ENCODE measurements at regions not wholly inside any gene's neighbourhood (a gene's known extent, or its start where the extent isn't known, plus 50 kb on each side); places are given as distances from the start of the nearest gene placed in this dataset.

DNA sequence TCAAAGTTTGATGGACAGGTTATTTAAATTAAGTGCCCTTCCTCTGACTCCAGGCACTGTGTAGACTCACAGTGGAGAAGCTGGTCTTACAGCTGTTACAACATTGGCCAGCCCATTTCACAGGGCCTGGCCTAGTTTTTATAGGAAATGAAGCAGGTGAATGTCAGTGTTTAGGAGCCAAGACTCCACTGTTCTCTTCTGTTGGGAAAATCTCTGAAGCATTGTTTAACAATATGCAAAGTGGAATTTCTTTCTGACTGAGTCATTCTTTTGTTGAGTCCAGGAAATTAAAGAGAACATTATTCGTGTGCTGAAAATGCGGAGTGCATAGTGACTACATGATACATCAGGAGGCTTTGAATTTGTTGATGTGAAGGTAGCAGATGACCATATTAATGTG, 64.7 kb downstream of the ARRDC4 start:
- DNase-seq (ENCODE audit: low read depth) = peak; percentile 95

DNA sequence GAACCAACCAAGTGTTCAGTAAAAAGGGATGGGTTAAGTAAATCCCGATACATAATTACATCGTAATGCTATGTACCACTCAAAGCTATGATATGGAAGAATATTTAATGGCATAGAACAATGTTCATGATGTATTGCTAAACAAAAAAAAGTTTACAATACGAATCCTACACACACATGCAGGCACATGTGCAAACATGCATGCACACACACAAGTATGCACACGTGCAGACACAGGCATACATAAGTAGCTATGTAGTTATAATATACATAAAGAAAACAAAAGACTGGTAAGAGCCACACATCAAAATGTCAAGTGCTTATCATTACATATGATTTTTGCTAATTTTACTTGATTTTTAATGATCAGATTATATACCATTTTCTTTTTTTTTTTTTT, 74.2 kb downstream of the ARRDC4 start:
- DNase-seq (ENCODE audit: low read depth) = no peak

DNA sequence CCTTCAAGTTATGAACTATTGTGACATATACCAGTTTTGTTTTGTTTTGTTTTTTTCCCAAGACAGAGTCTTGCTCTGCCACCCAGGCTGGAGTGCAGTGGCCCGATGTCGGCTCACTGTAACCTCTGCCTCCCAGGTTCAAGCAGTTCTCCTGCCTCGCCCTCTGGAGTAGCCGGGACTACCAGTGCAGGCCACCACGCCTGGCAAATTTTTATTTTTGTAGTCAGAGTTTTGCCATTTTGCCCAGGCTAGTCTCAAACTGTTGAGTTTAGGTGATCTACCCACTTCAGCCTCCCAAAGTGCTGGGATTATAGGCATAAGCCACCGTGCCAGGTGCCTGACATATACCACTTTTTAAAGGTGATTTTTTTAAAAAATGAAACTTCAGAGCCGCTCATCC, 74.6 kb downstream of the ARRDC4 start:
- DNase-seq (ENCODE audit: low read depth) = no peak

DNA sequence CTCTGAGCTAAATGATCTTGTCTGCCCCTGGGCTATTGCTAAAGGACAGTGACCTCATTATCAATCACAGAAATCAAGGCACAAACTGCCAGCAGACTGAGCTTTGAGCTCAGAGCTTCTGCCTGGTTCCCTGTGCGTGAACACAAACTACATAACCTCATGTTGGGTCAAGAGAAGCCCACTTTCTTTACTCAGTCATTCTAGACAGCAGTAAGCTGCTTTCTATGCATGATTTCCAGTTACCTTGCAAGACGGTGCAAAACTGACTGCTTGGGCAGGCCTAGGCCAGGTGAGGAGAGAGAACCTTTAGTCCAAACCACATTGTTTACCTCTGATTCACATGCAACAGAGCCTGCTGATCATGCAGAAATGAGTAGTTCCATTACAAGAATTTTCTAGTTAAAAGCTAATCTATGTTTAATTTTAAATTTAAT, 75.1 kb downstream of the ARRDC4 start:
- peak; percentile 50 for DNase-seq (ENCODE audit: low read depth)

DNA sequence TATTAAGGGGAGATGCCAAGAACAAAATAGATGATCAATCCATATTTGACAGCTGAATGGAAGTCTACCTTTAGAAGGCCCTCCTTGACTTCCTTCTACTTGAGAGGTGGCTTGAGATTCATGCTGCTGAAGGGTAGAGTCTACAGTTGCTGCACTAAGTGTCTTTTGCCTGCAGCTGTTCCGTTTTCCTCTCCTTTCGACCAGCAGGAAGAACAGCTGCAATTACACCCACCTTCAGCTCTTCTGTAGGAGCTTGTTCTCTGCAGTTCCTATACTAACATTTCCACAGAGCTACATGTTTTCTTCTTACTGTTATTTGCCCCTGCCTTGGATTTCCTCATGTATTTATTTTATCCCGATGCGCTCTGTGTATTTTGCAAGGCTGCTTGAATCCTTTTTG, 79.1 kb downstream of the ARRDC4 start:
- DNase-seq (ENCODE audit: low read depth) = no peak

DNA sequence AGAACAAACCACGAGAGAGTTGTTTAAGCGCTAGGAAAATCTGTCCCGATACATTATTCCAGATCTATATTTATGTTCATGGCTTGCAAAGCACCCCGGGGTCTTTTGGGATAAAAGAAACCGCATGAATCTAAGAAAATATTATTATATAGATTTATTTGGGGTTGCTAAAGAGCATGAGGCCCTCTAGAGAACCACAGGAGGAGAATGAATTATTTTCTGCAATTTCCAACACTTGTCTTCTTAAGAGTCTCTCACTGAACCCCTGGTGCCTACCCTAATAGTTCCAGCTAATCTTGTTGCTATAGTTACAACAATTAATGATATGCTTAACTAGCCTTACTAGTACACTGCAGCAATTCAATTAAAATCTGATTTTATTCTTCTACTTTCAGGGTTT, 79.6 kb downstream of the ARRDC4 start:
- DNase-seq (ENCODE audit: low read depth) = no peak

DNA sequence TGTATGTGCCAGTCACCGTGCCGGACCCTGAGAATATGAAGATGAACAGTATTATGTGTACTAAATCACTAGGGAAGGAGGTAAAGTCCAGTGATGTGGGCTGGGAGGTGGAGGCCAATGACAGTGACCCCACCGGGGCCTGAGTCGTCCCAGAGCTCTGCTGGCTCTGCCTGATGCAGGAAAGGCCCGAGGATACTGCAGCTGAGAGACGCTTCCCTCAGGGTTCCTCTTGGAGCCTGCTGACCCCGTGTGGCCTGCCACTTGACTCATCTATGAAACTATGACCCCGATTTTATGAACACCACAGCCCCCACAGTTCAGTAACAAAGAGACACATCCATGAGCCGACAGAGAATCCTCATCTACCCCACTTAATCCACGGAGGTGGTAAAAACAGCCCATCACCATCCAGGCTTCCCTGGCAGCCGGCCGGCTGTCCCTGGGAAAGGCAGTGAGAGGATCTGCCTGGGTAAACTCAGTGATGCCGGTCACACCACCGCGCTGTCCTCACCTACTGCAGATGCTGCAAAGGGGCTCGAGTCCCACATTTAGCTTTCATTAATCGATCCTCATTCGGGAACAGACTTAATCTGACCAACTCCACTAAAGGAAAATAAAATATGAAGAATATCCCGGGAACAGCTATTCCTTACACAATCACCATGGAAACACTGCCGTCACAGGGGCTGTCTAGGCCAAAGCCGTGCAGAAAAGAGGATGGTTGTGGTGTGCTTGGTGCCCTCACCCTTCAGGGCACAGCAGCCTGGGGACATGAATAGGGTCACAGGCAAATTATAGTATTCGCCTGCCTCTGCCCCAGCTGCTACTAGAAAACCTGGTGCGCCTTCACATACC, 82.9 kb downstream of the ARRDC4 start:
- DNase-seq (ENCODE audit: low read depth) = no peak

DNA sequence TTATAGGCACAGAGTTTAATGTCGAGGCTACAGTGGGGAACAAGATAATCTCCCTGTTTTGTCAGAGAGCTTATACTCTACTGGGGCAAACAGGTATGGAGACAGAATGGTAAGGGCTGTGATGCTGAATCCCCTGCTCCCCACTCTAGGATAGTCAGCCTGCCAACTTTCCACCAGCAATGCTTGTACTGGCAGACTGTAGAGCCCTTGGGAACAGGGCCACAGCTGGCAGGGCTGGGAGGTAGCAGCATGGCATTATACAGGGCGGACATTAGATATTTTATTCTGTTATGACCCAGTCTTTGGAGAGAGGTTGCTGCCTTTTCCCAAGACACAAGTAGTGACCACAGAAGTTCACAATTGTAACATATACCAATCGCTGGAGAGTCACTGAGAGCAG, 91.2 kb downstream of the ARRDC4 start:
- no peak for DNase-seq (ENCODE audit: low read depth)

DNA sequence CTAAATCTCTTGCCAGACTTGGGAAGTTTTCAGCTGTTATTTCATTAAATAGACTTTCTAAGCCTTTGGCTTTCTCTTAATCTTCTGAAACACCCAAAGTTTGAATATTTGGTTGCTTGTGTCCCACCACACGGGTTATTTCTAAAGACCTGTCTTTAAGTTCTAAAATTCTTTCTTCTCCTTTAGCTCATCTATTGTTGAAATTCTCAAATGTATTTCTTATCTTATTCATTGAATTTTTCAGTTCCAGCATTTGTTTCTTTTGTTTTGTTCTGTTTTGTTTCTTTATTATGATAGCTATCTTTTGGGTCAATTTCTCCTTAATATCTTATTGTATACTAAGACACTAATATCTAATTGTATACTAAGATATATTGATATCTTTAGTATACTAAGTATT, 97.0 kb downstream of the ARRDC4 start:
- DNase-seq (ENCODE audit: low read depth) = no peak

DNA sequence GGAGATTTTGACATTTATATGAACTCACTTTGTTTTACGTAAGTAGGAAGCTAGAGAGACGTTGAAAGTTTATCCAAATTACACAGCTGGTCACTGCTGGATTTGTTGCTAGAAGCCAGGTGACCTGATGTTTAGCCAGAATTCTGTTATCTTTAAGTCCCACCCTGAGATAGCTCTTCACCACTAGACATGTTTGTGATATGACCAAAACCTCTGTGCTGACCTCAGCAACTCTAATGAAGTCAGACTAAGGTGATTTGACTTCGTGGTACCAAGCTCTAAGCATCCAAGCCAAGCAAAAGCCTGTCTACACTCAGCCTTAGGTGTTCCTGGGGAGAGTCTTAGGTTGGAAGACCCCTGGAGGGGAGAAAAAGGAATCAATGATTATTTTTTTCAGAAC, 102.4 kb downstream of the ARRDC4 start:
- DNase-seq (ENCODE audit: low read depth) = no peak

DNA sequence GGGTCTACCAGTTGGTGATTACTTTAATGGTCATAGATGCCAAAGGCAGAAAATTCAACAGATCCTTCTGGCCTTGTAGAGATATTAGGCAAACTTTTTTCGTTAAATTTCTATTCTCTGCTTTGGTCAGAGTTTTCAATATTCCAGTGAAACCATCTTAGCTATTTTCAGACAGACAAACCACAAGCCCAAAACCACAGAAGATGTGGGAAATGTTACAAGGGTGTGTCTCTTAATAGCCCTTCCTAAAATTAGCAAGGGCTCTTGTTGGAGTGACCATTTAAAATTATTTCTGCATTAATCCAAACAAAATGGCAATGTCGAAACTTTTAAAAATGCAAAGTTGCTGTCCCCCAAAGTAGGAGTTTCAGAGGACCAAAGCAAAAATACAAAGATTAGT, 102.8 kb downstream of the ARRDC4 start:
- DNase-seq (ENCODE audit: low read depth) = no peak

DNA sequence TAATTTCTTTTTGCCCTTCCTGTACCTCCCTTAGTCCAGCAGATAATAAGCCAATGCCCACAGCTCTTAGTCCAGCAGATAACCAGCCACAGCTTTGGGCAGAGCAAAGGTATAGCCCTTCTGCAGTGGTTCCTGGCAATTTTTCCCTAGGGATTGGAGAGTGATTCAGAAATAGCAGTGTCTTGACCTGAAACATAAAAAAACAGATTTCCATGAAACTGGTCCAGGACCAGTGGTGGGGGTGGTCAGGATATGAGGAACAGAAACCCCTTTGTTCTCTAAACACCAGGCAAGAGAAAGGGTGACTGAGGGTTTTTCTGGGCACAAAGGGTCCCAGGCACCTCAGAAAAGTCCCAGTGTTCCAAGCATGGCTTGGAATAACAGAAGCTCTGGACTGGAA, 103.4 kb downstream of the ARRDC4 start:
- DNase-seq (ENCODE audit: low read depth) = no peak

DNA sequence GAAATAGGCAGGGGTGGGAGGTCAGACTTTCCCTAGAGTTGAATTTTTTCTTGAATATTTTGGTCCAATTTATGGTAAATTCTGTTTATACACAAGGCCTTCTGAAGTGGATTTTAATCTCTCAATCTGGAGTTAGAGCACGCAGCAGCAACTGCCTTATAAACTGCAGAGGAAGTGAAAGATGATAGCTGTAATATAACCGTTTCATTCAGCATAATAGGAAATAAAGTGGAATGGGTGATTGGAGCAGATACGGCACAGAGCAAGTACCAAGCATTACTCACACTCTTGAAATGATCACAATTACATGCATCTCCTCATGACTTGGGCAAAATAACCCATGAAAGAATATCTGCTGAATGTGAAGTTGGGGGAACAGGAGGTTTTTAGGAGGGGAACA, 106.8 kb downstream of the ARRDC4 start:
- no peak for DNase-seq (ENCODE audit: low read depth)

DNA sequence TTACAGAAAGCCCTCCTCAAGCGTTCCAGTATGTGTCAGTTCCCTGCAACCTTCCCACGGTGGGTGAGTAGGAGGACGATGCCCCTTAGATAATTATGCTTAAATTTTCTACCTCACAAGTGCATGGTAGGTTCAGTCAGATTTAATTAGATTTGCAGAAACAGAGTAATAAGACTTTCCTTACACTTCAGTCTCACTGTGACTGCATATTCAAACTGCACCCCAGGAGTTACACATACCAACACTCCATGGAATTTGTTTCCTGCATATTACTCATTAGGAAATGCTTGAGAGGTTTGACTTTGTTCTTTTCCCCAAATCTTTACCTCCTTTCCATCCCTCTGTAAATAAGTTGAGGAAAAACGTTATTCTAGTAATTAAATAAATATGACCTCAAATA, 108.8 kb downstream of the ARRDC4 start:
- DNase-seq (ENCODE audit: low read depth) = no peak

DNA sequence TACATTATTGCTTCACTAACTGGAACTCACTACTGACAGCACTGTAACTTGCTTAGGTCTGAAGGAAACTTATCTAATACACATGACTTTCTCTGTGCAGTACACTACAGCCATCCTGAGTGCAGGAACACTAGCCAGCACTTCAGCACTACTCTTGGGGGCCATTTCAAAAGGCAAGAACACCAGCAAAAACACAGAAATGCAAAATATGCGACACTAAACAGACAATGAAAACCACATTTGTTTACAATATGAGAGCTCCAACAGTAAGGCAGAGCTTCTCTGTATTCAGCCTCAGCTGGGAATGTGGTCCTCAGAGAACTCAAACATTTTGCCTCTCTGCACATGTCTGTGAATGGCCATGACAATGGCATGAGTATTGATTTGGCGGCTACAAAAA, 109.6 kb downstream of the ARRDC4 start:
- DNase-seq (ENCODE audit: low read depth) = no peak

DNA sequence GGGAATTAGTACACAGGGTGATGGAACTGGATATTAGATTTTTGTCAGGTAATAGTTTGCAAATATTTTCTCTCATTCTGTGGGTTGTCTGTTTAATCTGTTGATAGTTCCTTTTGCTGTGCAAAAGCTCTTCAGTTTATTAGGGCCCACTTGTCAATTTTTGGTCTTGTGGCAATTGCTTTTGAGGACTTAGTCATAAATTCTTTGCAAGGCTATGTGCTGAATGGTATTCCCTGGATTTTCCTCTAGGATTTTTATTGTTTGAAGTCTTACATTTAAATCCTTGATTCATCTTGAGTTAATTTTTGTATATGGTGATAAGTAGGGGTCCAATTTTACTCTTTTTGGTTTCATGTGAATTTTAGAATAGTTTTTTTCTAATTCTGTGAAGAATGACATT, 111.3 kb downstream of the ARRDC4 start:
- DNase-seq (ENCODE audit: low read depth) = no peak

DNA sequence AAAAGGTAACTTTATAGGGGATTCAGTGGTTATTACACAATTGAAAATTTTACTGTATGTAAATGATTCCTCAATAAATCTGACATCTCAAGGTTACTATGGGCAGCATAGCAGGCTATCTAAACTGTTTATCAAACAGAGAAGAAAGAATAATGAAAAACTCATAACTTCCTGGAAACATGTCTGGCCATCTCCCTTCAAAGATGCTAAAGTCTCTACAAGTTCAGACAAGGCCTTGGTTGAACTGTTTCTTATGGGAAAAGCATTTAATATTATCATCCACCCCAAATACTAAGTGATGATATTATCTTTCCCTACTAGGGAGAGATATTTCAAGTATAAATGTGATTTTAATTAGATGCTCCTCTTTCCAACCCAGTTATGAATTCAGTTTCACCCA, 114.9 kb downstream of the ARRDC4 start:
- no peak for DNase-seq (ENCODE audit: low read depth)

DNA sequence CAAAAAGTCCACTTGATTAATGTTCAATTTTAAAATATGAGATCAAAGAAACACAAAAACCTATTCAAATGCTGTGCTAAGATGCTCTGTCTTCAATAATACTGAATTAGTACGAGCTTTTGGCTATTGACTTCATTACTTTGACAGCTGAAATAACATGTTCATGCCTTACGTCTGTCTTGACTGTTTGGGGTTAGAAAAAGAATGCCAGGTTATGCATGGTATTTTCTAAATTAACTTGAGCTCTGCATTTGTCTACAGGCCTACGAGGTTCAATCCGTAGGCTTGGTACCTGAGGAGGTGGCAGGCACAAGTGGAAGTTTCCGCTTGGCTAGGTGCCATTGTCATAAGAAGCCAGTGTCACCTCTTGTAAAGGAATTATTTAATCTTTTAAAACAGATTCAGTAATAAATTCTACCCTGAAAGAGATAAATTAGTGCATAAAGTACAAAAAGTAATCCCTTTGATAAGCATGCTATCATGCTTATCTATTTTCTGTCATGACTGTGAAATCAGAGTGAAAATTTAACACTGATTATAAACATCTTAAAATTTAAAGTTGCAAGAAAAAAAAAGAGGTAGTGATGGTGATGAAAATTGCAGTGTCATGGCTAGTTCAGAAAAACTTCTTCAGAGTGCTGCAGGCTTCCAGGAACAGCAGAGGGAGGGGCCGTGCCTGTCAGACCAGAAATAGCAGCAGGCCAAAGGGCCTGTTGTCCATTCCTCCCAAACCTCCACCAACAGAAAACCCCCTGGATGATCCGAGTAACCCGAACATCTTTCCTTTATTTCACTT, 115.7 kb downstream of the ARRDC4 start:
- DNase-seq (ENCODE audit: low read depth) = peak; percentile 33

DNA sequence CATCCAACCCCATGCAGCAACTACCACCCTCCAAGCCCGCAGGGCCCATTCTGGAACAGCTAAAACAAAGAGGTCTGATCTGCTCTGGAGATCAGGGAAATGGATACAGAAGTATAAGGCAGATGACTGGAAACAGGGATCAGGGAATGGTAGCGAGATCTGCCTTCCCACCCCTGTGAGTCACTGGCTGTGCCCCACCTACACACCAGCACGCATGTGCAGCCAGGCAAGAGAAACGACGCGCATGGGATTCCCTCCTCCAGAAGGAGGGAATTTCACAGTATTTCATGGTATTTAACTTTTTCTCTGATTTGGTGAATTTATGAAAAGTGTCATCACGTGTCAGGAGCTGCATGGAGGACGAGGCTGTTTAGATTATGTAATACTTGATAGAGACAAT, 116.7 kb downstream of the ARRDC4 start:
- DNase-seq (ENCODE audit: low read depth) = peak; percentile 17

DNA sequence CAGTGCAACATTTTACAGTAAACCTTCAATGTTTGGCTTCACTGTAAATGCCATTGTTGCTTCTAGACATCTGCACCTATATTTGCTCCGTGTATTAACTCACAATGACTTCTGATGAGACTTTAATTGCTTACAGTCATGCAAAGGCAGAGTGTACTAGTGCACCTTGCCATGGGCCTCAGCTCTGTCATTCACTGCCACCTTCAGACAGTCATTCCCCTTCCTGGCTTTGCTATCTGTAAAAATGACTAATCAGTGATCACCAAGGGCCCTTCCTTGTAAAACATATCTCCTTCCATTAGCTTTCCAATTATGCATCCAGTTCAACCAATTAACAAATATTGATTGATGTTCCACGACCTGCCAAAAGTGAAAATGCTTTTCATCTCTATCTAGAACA, 120.3 kb downstream of the ARRDC4 start:
- no peak for DNase-seq (ENCODE audit: low read depth)

DNA sequence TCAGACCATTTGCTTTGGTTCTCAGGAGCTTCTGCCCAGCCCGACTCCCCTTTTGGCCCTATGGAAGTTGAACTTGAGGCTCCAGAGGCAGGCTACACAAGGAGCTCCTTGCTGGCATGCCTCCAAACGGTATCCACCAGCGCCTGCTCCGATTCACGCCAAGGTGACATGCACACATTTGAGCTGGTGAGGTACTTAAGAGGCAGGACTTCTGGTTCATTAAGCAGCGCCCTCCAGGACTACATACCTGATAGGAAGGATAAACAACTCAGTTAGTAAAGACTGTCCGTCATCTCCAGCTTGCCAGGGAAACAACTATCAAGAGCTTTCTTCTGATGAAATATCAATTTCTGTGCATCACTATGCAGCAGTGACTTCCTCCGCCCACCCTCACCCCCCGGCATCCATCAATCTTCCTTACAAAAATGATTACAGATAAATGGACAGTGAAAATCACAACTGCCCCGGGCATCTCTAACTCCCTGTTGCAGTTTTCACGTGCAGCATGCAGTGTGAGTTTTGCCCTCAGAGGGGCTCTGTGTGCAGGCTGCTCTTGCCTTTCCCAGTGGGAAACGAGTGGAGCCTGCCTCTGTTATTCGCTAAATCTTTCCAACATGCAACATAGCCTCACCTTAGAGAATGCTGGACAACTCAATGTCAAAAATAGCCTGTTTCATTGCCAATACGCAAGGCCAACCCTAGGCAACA, 122.9 kb downstream of the ARRDC4 start:
- peak; percentile 34 for DNase-seq (ENCODE audit: low read depth)

DNA sequence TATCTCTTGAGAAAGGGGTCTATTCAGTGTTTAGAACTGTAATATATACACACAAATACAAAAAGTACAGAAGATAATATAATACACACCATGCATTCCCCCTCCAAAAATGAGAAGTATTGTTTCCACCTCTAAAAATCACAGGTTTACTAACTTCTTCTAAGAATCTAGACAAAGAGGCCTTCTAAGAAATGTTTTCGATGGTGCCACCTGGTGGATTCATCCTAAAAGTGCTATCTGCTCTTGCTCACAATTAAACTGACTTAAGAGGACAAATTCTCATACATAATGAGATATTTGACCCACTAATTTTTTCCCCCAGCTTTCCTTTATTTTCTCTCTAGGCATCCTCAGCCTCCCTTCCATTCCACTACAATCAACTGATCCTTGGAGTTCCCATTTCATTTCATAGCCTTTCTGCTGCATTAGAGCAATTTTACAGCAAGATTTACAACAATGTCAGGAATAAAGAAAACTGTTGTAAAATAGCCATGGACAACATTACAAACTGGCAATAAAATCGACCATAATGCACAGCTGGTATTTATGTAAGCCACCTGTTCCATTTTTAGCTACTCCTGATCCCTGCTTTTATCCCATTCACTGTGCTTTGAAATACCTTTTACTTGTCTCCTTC, 124.6 kb downstream of the ARRDC4 start:
- peak; percentile 81 for DNase-seq (ENCODE audit: low read depth)
